Panc1 (cell line): ENCODE measurements at regions not wholly inside any gene's neighbourhood (a gene's known extent, or its start where the extent isn't known, plus 50 kb on each side); places are given as distances from the start of the nearest gene placed in this dataset.

Source experiments
- ATAC-seq: fragments of 200-7000 bp; cut with Tn5 transposase; 2 replicates; pipeline ENCODE4 v1.9.1; 2020; ENCODE audit warnings: mild to moderate bottlenecking, moderate library complexity
- BruUV-seq: library from RNA; stranded (reverse); fragments of 400-500 nt; replicated peaks from 2 replicates; lab custom pipeline; 2021; lab: Mats Ljungman, UMichigan
- CTCF ChIA-PET: fragments of 300-600 bp; sonication (Branson Sonifier 250); formaldehyde crosslinking; loops from one replicate; lab custom pipeline; 2022; ENCODE audit warnings: antibody characterized with exemption; lab: Charles Lee
- POLR2A ChIA-PET: fragments of 300-600 bp; sonication (Branson Sonifier 250); formaldehyde crosslinking; loops from one replicate; lab custom pipeline; 2022; ENCODE audit warnings: antibody characterized with exemption; lab: Charles Lee
- DNase-seq: peaks from one replicate; pipeline ENCODE4 v3.0.0-alpha.2; 2010; ENCODE audit warnings: low read depth, low spot score
- H3K27ac ChIP-seq: 2 replicates; pipeline ENCODE4 v1.5.1; 2011; ENCODE audit warnings: mild to moderate bottlenecking, low read length, inconsistent platforms
- H3K27me3 ChIP-seq: fragments of 200-500 bp; sonication (Bioruptor generic); 2 replicates; pipeline ENCODE4 v1.6.0; 2014; ENCODE audit warnings: low read length, inconsistent platforms; ENCODE audit not compliant: control insufficient read depth, insufficient read depth
- H3K36me3 ChIP-seq: fragments of 200-500 bp; sonication (Bioruptor generic); 2 replicates; pipeline ENCODE4 v1.5.1; 2014; ENCODE audit warnings: inconsistent platforms, mild to moderate bottlenecking, low read length, moderate library complexity; ENCODE audit not compliant: control insufficient read depth, insufficient read depth
- H3K4me1 ChIP-seq: 2 replicates; pipeline ENCODE4 v1.5.1; 2011; ENCODE audit warnings: inconsistent platforms, mild to moderate bottlenecking, low read length, moderate library complexity; ENCODE audit not compliant: control insufficient read depth, insufficient read depth
- H3K4me3 ChIP-seq, 2 experiments: 2 replicates each; pipeline ENCODE4 v1.5.1; 2011 to 2012; ENCODE audit warnings: low read depth in 2 of 2, low read length in 2 of 2, mild to moderate bottlenecking in 2 of 2, inconsistent platforms in 1 of 2, moderate library complexity in 1 of 2
- H3K9me3 ChIP-seq: fragments of 200-500 bp; sonication (Bioruptor generic); 2 replicates; pipeline ENCODE4 v1.5.1; 2014; ENCODE audit warnings: low read depth, mild to moderate bottlenecking, inconsistent platforms, low read length, moderate library complexity; ENCODE audit not compliant: control insufficient read depth, insufficient read depth
- POLR2AphosphoS5 ChIP-seq: IDR thresholded peaks from 2 replicates; pipeline ENCODE4 v1.6.1; 2012; ENCODE audit warnings: mild to moderate bottlenecking, low read depth, low read length, moderate library complexity
- SIN3A ChIP-seq: IDR thresholded peaks from 2 replicates; pipeline ENCODE4 v1.6.1; 2012; ENCODE audit warnings: low read depth, mild to moderate bottlenecking, low read length, moderate library complexity, borderline replicate concordance; ENCODE audit not compliant: insufficient read depth
- TCF7L2 ChIP-seq: IDR thresholded peaks from 2 replicates; pipeline ENCODE4 v1.6.1; 2011; ENCODE audit warnings: mild to moderate bottlenecking, low read depth, low read length, inconsistent platforms
- in situ Hi-C: cut with HindIII; loops from 2 replicates; pipeline ENCODE4 v1.10.0; 2016; ENCODE audit warnings: low sequenced_read_pairs, low pct_unique_long_range_greater_than_20kb
- intact Hi-C: fragments of 100-400 bp; cut with micrococcal nuclease; formaldehyde crosslinking; loops from one replicate; pipeline ENCODE4 v1.10.0; 2022; ENCODE audit not compliant: unreplicated experiment
- TF ChIP-seq, protein P1 (sequence below): fragments of 450-650 bp; IDR thresholded peaks from 2 replicates; pipeline ENCODE4 v1.5.1; 2017; ENCODE audit warnings: mild to moderate bottlenecking
- TF ChIP-seq, protein P2 (sequence below), 2 experiments: IDR thresholded peaks; 2 replicates each; pipeline ENCODE4 v1.6.1; 2011 to 2012; ENCODE audit warnings: low read depth in 2 of 2, control low read depth in 1 of 2, low read length in 1 of 2, mild to moderate bottlenecking in 1 of 2, moderate library complexity in 1 of 2; ENCODE audit not compliant: insufficient read depth in 1 of 2

DNA sequence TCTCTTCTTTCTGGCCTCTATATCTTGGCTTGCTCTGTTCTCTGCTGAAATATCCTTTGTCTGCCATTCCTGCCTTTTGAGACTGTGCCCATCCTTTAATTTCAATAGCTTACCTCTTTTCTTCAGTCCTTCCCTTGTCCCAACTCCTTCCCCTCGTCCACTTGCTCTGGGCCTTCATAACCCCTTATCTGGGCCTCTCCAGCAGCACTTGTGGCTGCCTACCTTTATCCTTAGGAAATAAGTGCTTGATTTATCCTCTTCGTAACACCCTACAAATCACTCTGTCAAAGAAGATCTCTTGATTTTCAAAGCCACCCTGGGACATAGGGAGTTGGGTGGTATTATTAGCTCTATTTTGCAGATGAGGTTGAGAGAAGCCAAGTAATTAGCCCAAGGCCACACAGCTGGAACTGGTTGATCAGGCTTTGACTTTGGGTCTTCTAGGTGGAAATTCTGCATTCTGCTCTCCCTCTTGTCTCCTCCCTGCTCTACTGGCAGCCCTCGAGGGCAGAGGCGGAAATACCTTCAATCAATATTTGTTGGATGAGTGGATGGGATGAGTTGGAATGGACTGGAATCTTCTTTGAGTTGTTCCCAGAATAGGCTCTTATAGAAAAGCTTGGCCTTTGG lies 84.0 kb upstream of the TLE3 start:
- no peaks in the 10 kb centered on the region for H3K27me3 ChIP-seq
- H3K4me1 ChIP-seq: no peaks in the 10 kb centered on the region
- H3K9me3 ChIP-seq: no peaks in the 10 kb centered on the region
- intact Hi-C loops: no loop called here
- no TSS peak for BruUV-seq
- no peak overlapping the region for H3K4me3 ChIP-seq
- no peak overlapping the region for H3K27ac ChIP-seq
- ChIA-PET POLR2A (no interaction called here), CTCF (no interaction called here)
- in situ Hi-C loops: no loop called here
- no peaks in the 10 kb centered on the region for H3K36me3 ChIP-seq
- TF ChIP-seq POLR2AphosphoS5 (no peak), TCF7L2 (no peak), SIN3A (no peak)
- TF ChIP-seq, protein P1, sequence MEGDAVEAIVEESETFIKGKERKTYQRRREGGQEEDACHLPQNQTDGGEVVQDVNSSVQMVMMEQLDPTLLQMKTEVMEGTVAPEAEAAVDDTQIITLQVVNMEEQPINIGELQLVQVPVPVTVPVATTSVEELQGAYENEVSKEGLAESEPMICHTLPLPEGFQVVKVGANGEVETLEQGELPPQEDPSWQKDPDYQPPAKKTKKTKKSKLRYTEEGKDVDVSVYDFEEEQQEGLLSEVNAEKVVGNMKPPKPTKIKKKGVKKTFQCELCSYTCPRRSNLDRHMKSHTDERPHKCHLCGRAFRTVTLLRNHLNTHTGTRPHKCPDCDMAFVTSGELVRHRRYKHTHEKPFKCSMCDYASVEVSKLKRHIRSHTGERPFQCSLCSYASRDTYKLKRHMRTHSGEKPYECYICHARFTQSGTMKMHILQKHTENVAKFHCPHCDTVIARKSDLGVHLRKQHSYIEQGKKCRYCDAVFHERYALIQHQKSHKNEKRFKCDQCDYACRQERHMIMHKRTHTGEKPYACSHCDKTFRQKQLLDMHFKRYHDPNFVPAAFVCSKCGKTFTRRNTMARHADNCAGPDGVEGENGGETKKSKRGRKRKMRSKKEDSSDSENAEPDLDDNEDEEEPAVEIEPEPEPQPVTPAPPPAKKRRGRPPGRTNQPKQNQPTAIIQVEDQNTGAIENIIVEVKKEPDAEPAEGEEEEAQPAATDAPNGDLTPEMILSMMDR: no peak
- TF ChIP-seq, protein P2, sequence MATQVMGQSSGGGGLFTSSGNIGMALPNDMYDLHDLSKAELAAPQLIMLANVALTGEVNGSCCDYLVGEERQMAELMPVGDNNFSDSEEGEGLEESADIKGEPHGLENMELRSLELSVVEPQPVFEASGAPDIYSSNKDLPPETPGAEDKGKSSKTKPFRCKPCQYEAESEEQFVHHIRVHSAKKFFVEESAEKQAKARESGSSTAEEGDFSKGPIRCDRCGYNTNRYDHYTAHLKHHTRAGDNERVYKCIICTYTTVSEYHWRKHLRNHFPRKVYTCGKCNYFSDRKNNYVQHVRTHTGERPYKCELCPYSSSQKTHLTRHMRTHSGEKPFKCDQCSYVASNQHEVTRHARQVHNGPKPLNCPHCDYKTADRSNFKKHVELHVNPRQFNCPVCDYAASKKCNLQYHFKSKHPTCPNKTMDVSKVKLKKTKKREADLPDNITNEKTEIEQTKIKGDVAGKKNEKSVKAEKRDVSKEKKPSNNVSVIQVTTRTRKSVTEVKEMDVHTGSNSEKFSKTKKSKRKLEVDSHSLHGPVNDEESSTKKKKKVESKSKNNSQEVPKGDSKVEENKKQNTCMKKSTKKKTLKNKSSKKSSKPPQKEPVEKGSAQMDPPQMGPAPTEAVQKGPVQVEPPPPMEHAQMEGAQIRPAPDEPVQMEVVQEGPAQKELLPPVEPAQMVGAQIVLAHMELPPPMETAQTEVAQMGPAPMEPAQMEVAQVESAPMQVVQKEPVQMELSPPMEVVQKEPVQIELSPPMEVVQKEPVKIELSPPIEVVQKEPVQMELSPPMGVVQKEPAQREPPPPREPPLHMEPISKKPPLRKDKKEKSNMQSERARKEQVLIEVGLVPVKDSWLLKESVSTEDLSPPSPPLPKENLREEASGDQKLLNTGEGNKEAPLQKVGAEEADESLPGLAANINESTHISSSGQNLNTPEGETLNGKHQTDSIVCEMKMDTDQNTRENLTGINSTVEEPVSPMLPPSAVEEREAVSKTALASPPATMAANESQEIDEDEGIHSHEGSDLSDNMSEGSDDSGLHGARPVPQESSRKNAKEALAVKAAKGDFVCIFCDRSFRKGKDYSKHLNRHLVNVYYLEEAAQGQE (IDR thresholded peaks at IDR 0.05; ENCODE audit: insufficient read depth in 1 of 2, low read depth in 2 of 2, low read length in 1 of 2): no peak
- DNase-seq (no peak), ATAC-seq (no peak)

DNA sequence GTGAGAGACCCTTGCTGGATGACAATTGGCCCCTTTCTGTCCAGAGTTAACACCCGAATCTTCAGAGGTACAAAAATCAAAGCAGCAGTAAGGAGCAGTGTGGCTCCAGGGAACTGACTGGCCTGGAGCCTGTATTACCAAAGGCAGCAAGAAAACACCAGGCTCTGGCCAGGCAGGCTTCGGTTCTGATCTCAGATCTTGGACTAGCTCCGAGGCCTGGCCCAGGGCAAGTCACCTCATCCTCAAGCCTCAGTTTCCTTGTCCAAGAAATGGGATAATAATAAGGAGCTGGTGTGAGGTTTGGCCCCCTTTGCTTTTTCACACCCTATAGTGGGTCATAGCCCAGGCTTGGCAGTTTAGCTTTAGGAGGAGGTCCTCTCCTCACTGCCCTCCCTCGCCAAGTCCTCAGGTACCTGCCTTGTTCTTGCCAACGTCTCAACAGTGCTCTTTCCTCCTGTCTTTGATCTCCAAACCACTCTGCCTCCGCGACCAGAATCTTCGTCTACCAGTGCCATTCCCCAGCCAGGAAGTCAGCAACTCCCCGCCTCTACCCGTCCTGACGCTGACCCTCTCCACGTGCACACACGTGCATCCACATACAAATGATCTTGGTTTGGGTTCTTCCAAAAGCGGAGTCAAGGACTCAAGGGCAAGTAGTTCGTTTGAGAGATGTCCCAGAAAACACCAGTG lies 82.6 kb upstream of the TLE3 start:
- no peaks in the 10 kb centered on the region for H3K36me3 ChIP-seq
- H3K27me3 ChIP-seq: no peaks in the 10 kb centered on the region
- no peak overlapping the region for H3K4me3 ChIP-seq
- no peak for TF ChIP-seq SIN3A
- TF ChIP-seq, protein P2 (IDR thresholded peaks at IDR 0.05; ENCODE audit: insufficient read depth in 1 of 2, low read depth in 2 of 2, low read length in 1 of 2): no peak
- TF ChIP-seq, protein P1: no peak
- no peak for TF ChIP-seq POLR2AphosphoS5
- TF ChIP-seq TCF7L2: no peak
- no TSS peak for BruUV-seq
- H3K4me1 ChIP-seq: no peaks in the 10 kb centered on the region
- ChIA-PET CTCF (no interaction called here), POLR2A (no interaction called here)
- in situ Hi-C loops (no loop called here), intact Hi-C loops (no loop called here)
- no peak for DNase-seq
- no peaks in the 10 kb centered on the region for H3K9me3 ChIP-seq
- ATAC-seq: 0 out of 2 replicates have a peak, but pooled peaks have one; percentile 48
- H3K27ac ChIP-seq: no peak overlapping the region
